HG02571 (cell line): ENCODE measurements at regions not wholly inside any gene's neighbourhood (a gene's known extent, or its start where the extent isn't known, plus 50 kb on each side); places are given as distances from the start of the nearest gene placed in this dataset.
"Not testable (repeated sequence)": the region's sequence is repeated elsewhere in the genome, so short reads cannot be mapped to it uniquely, and the experiment has no call there.

Experiments
- ATAC-seq: cut with Tn5 transposase; IDR thresholded peaks from one replicate; pipeline ENCODE4 v1.9.1; 2021; ENCODE audit warnings: mild to moderate bottlenecking, moderate library complexity; ENCODE audit not compliant: unreplicated experiment

DNA sequence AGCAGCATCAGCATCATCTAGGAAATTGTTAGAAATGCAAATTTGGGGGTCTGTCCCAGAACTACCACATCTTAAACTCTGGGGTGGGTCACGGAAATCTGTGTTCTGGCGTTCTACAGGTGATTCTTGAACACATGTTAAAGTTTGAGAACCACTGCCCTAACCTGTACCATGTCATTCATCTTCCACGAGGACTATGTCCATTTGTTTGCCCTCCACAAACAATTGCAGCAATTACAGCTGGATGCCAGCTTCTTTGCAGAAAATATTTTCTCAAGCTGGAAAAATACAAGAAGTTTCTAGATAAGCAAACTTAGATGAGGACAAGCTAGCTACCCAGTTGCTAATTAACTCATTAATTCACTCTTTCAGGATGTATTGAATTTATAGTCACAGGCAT, 54.1 kb downstream of the MAFB start:
- no peak for ATAC-seq

DNA sequence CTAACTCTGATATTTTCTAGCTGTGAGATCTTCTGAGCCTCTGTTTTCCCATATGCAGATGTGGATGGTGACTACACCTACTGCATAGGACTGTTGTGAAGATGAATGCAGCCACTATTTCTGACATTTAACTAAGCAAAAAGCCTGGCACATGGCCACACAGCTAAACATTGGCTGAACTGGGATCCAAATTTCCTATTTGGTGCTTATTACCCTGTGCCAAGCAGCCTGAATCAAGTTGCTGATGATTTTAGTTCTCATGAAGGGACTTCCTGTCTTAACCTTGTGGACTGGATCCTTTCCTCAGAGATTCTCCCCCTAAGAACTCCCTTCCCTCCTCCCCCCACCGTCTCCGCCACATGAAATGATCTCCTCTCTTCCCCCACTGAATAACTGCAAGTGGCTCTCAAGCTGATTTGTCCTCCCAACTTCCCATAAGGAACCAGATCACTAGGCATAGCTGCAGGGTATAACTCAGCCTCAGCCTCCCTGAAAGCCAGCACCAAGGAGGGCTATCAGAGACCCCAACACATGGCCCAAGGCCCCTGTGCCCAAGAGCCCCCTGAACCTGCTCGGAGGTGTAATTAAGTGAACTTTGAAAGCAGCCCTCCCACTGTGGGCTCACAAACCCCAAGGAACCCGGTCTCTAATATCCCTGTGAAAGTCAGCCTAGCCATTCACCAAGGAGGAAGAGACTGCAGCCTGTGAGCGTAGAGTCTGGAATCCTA, 55.7 kb downstream of the MAFB start:
- no peak for ATAC-seq

DNA sequence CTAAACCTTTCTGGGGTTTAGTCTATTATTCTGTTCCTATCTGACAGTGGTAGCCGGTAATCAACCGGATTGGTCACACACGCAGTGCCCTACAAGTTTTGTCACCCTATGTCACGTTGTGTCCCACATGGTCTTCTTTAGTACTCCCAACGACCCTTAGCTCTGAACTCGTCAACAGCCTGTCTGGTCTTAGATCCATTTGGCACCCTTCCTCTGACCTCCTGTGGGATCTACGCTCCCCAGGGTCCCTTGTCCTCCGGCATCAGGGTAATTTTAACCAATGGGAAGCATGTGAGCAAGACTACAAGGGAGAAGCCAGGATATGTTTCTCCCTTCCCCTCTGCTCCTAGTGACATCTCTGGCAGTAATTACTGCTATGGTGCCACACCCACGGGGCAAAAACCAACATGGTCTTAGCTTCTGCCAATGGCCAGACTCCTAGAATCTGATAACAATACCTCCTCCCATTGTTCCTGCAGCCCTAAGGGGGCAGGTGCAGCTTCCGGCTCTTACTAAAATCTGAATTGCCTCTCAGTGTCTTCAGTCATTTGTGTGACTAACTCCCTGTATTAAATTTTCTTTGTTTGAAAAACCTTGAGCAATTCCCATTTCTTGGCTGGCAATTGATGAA, 56.6 kb downstream of the MAFB start:
- no peak for ATAC-seq

DNA sequence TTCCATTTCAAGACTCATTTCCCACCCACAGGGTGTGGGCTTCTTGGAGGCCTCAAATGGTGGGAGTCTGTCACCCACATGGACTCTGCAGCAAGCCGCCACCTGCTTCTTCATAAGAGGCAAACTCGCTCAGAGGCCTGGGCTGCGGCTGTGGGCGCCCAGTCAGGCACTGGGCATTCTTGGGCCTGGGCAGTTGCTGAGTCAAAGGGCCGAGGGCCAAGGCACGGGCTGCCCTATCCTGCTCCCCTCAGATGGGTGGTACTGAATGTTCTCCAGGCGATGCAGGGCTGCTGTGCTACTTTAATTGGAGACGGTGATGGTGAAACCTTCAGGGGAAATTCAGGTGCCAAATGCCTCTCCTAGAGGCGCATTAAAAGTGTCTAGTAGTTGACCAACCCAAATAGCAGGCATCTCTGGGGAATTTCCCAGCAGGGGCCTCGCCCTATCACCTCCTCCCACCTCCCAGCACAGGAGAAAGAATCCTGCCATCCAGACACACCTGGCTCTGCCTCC, 57.9 kb downstream of the MAFB start:
- no peak for ATAC-seq

DNA sequence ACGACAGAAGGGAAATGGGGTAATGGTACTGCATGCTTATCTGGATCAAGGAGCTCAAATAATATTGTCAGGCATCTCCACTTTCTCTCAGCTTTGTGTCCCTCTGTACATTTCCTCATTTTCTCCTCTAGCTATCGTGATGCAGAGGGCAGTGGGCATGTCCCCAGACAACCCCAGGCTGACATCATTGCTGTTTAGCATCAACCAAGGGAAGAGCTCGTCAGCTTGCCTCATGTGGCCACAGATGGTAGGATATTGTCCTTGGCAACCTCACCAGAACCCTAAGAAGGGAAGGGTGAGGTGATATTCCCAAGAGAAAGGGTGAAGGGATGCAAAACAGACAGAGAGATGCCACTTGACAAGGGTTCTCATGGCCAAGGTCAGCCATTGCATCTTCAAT, 58.3 kb downstream of the MAFB start:
- no peak for ATAC-seq

DNA sequence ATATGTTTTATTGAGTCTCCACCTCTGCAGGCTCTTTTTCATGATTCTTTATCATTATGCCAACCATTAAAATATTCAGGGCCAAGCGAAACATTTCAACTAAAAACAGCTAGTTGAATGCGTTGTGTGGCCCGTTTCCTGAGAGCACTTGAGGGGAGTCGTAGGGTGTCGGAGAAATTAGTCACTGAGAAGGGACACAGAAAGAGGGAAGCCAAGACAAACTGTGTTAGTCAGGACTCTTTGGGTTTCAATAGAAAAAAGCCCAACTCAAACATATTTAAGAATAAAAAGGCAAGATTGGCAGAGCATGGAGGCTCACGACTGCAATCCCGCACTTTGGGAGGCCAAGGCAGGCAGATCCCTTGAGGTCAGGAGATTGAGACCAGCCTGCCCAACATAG, 58.9 kb downstream of the MAFB start:
- no peak for ATAC-seq

DNA sequence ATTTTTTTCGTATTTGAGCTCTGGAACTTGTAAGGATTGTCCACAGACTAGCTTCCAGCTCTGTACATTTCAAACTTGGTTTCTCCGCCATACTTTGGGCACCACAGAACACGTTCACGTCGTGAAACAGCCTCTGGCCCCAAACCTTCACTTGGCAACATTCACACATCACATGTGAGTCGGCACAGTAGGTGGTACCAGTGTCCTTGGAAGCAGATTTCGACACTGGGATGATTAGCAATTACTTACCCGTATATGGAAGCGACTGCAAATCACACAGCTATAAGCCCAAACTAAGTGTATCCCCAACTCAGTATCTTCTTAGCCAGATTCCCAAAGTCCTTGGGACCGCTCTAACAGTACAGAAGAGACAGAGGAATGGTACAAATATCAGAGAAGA, 60.2 kb downstream of the MAFB start:
- ATAC-seq, result no peak

DNA sequence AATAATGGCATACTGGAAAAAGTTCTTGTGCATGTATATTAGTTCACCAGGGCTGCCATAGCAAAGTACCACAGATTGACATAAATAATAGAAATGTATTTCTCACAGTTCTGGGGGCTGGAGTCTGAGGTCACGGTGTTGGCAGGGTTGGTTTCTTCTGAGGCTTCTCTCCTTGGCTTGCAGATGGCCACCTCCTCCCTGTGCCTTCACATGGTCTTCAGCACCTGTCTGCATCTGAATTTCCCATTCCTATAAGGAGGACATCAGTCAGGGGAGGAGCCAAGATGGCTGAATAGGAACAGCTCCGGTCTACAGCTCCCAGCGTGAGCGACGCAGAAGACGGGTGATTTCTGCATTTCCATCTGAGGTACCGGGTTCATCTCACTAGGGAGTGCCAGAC, 70.0 kb downstream of the MAFB start:
- ATAC-seq, result not testable (repeated sequence)

DNA sequence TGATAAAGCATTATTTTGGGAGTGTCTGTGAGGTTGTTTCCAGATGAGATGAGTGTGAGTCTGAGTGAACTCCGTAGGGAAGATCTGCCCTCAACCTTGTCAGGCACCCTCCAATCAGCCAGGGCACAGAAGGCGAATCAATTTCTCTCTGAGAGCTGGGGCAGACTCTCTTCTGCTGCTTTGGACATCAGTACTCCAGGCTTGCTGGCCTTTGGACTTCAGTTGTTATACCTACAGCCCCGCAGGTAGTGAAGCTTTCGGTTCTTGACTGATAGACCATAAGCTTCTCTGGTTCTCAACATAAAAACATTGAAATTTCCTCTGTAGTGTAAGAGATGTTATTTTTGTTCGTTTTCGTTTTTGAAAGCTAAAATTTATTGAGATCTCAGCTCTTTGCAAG, 71.4 kb downstream of the MAFB start:
- ATAC-seq, result no peak

DNA sequence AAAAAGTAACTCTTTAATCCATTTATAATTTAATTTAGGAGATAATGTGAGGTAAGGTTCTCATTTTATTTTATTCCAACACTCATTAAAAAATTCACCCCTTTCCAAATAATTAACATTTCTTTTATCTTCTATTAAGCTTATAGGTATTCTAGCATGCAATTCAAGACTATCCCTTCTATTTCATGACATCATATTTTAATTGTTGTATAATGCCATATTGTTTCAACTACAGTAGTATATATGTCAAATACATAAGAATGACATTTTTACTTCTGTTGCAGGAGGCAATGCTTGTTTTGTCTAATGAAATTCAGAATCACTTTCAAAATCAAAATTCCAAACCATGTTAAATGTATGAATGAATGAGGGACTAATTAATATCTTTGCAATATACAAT, 76.2 kb downstream of the MAFB start:
- ATAC-seq, result no peak

DNA sequence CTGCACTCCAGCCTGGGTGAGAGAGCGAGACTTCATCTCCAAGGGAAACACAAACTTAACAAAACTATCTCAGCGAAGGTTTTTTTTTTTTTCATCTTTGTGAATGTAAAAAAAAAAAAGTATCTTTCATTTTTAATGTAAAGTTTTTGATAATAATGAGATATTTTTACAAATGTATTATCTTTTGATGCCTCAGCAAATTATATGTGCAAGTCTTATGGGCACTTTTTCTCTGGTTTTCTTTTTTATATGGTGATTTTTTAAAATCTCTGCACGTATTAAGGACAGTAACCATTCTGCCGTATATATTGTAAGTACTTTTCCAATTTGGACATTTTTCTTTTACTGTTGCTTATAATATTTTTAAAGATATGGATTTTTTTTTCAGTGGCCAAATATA, 76.8 kb downstream of the MAFB start:
- ATAC-seq, result no peak

DNA sequence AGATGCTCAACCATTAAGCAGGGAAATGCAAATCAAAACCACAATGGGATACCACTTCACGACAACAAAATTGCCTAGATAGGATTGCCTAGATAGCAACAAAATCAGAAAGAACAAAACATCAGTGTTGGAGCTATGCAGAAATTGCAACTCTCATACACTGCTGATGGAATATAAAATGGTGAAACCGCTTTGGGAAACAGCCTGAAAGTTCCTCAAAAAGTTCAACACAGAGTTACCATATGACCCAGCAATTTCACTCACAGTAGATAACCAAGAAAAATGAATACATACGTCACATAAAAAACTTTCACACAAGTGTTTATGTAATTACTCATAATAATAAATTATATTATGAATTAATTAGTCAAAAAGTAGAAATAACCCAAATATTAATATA, 78.3 kb downstream of the MAFB start:
- ATAC-seq, result no peak

DNA sequence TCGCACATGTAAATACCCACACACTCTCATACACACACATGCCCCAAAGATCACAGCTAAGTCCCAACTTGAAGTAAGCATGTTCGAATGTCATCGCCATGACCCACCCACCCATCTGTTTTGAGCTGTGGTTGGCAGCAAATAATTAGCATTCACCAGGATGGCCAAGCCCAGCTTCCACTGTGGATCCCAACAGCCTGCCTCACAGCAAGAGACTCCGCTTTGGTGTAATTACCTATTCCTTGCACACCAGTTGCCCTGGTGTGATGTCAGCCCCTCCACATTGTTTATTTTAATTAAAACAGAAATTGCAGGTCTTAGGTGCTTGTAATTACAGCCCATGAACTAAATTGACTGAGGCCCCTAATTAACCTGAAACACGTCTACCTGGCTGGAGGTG, 81.1 kb downstream of the MAFB start:
- no peak for ATAC-seq

DNA sequence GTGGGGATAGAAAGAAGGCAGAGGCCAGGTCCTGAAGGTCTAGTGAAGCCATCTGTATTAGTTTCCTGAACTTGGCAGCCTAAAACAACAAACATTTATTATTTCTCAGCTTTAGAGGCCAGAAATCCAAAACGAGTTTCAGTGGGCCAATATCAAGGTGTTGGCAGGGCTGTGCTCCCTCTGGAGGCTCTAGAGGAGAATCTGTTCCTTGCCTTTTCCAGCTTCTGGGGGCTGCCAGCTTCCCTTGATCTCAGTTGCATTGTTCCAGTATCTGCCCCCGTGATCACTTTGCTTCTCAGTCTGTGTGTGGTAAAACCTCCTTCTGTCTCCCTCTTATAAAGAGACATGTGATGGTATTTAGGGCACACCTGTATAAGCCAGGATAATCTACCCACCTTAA, 82.4 kb downstream of the MAFB start:
- no peak for ATAC-seq

DNA sequence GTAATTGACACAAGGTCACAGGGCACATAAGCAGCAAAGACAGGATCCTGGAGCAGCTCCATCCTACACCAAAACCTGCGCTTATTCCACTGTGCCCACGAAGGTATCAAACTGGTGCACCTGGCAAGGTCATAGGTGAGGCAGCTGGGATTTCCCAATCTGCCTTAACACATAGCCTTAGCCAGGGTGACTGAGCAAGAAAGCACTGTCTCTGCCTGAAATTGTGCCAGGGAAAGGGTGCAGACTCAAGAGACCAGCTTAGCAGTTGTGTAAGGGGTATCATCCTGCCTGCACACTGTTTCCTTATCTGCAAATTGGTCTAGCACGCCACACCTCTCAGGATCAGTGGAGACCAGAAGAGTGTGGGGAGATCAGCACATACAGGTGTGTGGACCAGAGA, 82.8 kb downstream of the MAFB start:
- no peak for ATAC-seq

DNA sequence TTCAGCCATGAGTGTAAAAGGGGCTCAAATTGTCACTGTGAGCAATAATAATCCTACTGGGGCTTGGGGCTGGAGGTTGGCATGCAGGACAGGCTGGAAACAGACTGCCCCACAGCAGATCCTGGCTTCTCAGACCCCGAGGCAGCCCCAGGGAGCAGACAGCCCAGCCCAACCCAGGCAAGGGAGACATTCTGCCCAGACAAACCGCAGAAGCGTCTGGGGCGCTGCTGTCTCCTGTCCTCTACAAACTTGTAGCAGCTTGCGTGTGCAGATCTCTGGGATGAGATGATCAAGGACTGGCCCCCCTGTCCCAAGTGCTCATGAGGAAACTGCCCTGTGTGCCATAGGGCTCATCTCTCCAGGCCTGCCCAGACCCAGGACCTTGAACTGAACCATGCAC, 84.6 kb downstream of the MAFB start:
- no peak for ATAC-seq

DNA sequence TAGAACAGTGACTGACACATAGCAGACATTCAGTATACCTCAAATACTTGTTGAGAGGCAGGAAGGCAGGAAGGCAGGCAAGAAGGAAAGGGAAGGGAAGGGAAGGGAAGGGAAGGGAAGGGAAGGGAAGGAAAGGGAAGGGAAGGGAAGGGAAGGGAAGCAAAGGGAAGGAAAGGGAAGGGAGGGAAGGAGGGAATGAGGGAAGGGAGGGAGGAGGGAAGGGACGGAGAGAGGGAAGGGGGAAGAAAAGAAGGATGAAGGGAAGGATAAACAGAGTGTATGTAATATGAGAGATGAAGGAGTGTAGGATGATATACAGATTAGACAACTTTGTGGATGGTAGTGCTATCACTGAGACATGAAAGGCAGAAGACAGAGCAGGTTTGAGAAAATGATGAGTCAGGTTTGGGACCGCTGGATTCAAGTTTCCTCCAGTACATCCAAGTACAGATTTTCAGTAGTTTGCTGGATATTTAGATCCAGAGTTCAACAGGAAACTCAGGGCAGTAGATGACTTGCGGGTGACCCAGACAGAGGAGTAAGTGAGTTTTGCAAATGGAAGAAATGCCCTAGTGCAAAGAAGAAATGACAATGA, 85.9 kb downstream of the MAFB start:
- ATAC-seq, result no peak

DNA sequence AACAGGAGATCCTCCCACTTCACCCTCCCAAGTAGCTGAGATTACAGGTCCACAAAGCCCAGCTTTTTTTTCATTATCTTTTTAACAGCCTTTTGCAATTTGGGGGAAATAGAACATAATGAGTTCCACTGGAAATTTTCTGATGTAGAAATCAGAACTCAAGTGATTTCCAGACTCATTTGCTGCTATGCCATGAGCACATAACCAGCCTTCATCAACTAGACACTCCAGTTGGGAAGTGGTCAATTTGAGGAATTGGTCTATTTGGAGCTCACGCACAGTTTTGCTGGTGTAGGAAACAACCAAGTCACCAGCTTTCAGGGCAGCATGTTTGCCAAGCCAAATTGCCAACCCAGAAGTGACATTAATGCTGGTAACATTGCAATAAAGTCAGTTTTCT, 86.7 kb downstream of the MAFB start:
- no peak for ATAC-seq

DNA sequence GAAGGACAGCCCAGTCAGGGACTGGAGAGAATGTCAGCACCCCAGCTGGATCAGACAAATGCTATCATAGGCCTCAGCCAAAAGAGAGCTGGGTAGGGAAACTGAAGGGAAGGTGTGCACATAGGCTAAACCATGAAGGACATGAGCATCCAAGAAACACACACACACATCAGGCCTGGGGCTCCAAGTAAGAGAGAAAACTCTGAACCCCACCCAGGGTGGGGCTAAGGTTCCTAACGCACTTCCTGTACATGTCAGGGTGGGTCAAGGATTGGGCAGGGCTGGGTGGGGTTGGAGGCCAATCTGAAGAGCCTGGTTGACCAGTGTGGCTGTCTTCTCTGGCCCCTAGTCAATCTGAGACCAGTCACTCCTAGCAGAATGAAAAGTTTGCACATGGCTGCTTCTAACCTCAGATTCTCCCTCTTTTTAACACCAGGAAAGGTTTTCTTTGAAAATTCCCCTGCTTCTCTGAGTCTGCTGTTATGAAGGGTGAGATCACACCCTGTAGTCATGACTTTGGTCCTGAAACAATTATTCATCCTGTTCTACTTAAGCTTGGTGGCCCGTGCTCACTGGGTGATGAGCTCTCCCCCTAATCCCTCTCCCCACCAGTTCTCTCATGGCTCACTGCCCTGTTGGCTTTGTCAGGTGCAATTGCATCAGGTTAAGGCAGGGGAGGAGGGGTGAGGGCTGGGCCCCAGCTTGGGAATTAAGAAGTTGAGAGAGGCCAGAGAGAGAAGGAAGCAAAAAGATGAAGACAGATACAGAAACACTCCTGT, 88.4 kb downstream of the MAFB start:
- ATAC-seq, result no peak

DNA sequence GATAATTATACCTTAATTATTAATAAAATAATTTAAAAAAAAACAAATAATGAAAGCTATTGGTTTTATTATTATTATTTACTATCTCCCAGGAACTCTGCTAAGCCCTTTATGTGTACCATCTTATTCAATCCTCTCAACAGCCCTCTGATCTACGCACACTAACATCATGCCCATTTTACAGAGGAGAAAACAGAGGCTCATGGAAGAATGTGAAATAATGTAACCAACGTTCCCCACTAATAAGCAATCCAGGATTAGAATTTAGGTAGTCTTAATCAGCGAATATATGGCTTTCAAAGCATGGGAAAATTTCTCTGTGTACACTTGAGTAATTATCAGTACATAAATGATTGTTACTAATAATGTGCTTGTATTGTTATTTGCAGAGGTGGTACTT, 89.0 kb downstream of the MAFB start:
- no peak for ATAC-seq

DNA sequence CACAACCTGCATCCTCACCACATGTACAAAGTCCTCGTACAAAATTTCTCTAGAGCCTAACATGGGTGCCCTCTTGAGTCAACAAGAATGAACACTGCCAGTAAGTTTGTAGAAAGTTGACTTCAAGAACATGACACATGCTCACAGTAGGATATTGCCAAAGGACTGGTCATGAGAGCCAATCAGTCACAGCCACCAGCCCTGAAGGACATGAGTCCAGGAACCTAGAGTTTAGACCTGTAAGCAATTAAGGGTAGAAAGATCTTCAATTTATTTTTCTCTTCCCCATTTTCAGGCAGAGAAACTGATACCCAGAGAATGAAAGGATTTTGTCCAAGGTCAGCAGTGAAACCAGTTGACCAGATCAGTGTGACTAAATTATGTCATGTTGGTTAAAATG, 96.1 kb downstream of the MAFB start:
- no peak for ATAC-seq

DNA sequence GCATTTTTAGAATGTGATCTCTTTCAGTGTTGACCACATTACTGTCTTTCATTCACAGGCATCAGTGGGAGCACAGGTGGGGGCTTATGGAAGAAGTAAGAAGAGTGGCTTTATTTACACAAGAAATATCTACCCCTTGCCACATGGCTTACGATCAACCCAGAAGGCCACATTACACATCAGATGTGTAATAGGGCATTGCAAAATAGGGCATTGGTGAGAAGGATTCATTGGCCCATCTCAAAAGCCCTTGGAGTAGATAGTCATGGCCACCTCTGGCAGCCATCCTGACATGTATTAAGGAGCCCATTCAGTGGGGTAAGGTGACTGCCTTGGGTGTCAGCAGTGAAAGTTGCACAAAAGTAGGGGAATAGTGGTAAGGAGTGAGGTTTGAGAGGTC, 97.5 kb downstream of the MAFB start:
- ATAC-seq, result no peak
